GM10266 (cell line): ENCODE measurements at regions not wholly inside any gene's neighbourhood (a gene's known extent, or its start where the extent isn't known, plus 50 kb on each side); places are given as distances from the start of the nearest gene placed in this dataset.
A peak's percentile ranks its signal among the peaks of the same experiment; 100 is the strongest.

Source experiments
- DNase-seq: peaks from one replicate; pipeline ENCODE4 v3.0.0; 2012; ENCODE audit errors: extremely low spot score
- TF ChIP-seq, protein P1 (sequence below): IDR thresholded peaks from 2 replicates; pipeline ENCODE4 v1.5.1; 2012; ENCODE audit warnings: mild to moderate bottlenecking, low read depth; ENCODE audit not compliant: control insufficient read depth, insufficient read depth; ENCODE audit errors: missing control alignments

DNA sequence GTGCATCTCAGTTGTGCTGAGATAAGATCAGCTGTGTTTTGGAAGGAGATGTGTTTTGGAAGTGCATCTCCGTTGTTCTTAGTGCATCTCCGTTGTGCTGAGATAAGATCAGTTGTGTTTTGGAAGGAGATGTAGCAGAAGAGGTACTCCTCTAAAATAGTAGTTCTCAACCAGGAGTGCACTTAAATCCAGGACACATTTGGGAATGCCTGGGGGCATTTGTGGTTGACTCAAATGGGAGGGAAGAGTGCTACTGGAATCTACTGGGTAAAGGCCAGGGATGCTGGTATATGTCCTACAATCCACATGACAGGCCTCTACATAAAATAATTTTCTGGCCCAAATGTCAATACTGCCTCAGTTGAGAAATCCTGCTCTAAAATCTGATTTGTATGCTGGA is 70.8 kb upstream of the CHRDL1 start:
- DNase-seq, result no peak

DNA sequence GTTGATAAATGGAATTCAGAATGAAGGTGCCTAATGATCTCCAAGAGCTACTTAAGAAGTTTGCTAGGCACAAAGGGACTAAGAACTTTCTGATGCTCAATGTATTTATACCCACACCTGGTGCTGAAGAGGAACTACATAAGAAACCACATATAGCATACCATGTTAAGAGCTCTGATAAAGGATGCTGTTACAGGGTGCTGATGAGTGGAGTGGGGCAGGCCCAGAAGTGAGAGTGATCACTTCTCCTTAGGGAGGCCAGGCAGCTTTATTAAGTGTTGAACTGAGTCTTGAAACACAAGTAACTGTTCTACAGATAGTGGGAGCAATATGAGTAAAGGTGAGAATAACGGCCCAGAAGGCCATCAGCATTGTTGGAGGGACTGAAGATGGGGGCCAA is 68.3 kb upstream of the CHRDL1 start:
- no peak for DNase-seq
- TF ChIP-seq, protein P1, sequence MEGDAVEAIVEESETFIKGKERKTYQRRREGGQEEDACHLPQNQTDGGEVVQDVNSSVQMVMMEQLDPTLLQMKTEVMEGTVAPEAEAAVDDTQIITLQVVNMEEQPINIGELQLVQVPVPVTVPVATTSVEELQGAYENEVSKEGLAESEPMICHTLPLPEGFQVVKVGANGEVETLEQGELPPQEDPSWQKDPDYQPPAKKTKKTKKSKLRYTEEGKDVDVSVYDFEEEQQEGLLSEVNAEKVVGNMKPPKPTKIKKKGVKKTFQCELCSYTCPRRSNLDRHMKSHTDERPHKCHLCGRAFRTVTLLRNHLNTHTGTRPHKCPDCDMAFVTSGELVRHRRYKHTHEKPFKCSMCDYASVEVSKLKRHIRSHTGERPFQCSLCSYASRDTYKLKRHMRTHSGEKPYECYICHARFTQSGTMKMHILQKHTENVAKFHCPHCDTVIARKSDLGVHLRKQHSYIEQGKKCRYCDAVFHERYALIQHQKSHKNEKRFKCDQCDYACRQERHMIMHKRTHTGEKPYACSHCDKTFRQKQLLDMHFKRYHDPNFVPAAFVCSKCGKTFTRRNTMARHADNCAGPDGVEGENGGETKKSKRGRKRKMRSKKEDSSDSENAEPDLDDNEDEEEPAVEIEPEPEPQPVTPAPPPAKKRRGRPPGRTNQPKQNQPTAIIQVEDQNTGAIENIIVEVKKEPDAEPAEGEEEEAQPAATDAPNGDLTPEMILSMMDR, result no peak

More for the DNA sequence above, 70.8 kb upstream of the CHRDL1 start:
- TF ChIP-seq, protein P1, result no peak

DNA sequence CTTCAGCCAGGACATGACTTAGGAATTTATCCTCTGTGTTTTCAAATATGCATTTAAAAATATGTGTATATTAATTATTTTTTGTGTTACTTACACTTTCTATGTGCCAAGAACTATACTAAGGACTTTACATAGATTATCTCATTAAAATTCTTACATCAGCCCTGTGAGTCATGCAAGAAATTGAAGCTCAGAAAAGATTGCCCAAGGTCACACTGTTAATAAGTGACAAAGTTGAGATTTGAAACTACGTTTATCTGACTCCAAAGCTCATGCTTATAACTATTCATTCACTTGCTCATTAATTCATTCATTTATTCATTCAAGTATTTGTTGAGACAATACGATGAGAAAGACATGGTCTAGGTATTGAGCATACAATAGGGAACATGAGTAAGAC is 62.9 kb upstream of the CHRDL1 start:
- no peak for DNase-seq
- TF ChIP-seq, protein P1, result no peak

DNA sequence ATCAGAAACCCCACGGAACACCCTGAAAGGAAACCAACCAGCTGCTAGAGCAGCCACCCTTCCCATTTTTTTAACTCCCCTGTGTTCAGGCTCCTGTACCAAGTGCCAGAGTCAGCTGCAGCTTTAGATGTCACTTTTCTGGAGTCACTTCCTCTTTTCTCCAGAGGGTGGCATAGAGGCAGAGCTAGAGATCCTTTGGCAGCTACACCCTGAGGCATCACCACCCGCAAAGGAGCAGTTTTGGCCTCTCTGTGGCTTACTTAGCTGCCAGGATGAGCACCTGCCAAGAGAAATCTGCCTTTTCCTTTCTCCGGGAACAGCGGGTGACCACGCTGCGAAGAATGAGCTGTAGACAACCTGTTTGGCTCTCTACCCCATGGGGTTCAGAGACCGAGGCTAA is 58.0 kb upstream of the CHRDL1 start:
- no peak for DNase-seq
- TF ChIP-seq, protein P1, result no peak

DNA sequence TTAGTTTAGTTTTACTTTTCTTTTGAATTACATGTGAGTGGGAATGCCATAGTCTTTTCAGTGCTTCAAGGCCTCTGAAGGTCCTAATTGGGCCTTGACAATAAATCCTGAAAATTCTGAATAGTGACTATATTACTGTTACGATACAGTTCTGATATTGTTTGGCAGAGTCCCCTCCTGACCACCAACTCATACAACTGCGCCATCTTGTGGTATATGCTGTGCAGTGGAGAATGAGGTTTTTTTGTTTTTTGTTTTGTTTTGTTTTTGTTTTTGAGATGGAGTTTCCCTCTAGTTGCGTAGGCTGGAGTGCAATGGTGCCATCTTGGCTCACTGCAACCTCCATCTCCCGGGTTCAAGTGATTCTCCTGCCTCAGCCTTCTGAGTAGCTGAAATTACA is 56.6 kb upstream of the CHRDL1 start:
- TF ChIP-seq, protein P1, result peak; percentile 36
- DNase-seq, result peak; percentile 5

DNA sequence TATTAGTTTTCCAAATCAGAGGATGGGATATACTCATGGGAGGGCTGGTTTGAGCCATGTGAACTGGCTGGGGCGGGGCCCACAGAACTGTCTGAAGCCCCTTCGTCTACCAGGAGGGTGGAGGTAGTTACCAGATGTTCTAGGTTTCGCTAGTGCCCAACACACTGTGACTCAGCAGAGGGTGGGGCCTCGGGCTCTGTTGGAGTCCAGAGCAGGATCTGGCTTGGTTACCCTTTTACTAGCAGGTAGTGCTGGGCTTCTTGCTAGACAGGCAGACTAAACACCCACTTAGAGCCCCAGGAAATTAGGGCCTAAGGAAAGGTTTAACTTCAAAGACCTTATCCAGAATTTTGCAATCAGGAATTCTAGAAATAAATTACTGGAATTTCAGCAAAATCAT is 56.2 kb upstream of the CHRDL1 start:
- TF ChIP-seq, protein P1, result no peak
- no peak for DNase-seq

DNA sequence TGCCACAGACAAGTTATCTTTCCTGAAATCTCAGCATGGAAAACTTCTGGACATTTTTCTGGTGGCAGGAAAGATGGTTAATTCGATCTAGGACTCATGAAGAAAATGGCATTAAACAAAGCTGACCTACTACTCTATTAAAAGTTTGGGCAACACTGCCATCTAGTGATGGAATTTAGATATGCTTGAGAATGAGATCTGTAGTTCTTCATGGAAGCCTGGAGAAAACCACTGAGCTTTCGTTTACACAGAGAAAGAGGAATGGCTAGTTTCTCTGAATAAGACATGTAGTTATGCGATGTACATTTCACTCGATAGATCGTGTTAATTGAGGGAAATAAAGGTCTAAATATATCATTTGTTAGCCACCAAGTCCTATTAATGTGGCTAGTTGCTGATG is 51.7 kb upstream of the CHRDL1 start:
- TF ChIP-seq, protein P1, result peak; percentile 36
- DNase-seq, result peak; percentile 15
